ENCODE measurements at regions not wholly inside any gene's neighbourhood (a gene's known extent, or its start where the extent isn't known, plus 50 kb on each side); places are given as distances from the start of the nearest gene placed in this dataset.
"Not testable (repeated sequence)": the region's sequence is repeated elsewhere in the genome, so short reads cannot be mapped to it uniquely, and the experiment has no call there.

DNA sequence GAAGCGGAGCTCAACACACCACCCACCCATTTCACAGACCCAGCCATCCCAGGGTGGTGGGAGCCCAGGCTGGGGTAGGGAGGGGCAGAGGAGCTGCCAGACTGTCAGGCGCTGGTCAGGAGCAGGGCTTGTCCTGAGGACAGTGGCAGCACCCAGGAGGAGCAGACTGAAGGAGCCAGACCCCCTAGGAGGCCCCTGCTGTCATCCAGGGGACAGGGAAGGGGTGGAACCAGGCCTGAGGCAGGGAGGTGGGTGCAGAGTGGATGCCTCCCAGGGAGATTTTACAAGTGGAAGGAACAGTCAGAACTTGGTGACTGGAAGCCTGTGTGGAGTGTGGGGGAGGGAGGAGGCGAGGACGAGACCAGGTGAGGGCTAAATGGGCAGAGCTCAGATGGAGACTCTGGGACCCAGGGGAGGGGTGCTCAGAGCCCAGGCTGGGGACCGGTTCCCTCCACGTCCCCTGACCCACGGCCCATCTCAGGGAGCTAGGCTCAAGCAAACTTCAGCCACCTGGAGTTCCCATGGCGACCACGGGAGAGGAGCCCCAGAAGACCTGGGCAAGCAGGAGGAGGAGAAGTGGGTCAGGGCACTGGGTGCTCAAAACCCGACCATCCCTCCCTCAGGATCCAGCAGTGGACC, 215.4 kb downstream of the TBC1D2B start:
- not testable (repeated sequence) for DNase-seq

DNA sequence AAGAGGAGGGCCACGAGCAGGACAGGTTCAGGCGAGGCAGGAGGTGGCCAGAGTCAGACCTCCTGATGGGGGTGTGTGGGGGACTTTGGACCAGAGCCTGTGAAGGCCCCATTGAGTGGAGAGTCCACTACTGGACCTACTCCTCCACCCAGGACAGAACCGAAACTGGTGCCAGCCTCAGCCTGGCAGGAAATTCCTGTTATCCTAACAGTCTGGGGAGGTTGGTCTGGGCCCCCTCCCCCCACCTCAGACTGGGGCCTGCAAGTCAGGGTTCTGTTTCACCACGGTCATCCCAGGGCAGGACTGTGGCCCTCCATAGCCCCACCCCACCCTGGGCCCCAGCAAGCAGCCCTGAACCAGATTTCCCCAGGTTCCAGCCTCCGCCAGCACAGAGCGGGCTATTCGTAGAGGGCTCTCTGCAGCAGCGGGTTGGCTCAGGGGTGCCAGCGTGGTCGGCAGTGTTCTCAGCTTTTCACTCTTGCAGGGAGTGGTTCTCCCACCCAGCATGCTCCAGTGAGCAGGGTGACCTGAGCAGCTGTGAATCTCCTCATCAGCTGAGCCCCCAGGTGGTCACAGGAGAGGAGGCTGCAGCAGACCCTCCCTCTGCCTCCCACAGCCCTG, 217.3 kb downstream of the TBC1D2B start:
- DNase-seq: no peak

DNA sequence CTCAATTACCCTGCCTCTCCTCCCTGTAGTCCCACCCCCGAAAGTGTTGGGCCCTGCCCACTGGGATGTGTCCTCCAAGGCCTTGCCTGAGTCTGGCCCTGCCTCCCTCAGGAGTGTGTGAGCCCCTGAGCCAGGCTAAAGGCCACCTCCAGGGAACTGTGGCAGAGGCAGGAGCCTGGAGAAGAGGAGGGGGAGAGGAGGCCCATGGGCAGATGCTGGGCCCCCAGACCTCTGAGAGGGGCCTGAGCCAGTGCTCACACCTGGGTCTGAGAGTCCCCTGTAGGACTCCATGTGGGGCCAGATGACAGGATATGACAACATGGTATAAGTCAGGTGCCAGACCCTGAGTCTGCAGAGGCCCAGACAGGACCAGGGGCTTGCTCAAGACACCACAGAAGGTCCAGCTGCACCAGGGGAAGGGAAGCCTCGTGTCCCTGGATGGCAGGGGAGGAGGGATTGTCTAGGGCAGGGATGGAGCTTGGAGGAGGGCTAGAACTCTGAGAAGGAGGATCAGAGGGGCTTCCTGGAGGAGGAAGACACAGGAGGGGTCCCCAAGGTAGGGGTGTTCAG, 217.9 kb downstream of the TBC1D2B start:
- DNase-seq: no peak

DNA sequence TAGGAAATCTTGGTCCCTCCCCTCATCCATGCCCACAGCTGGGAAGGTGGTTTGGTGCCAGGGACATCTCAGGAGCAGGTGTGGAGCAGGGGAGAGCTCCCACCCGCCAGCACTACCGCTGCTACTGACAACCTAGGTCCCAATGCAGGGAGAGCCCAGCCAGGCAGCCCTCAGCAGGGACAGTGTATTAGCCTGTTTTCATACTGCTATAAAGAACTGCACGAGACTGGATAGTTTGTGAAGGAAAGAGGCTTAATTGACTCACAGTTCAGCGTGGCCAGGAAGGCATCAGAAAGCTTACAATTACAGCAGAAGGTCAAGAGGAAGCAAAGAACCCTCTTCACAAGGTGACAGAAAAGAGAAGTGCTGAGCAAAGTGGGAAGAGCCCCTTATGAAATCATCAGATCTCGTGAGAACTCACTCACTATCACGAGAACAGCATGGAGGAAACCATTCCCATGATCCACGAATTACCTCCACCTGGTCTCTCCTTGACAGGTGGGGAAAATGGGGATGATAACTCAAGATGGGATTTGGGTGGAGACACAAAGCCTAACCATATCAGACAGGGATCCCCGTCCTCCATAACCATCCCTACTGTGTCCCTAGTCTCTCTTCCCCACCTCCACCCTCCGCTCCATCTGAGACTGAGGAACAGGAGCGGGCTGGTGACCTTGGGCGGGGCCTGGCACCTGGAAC, 218.6 kb downstream of the TBC1D2B start:
- DNase-seq: no peak

DNA sequence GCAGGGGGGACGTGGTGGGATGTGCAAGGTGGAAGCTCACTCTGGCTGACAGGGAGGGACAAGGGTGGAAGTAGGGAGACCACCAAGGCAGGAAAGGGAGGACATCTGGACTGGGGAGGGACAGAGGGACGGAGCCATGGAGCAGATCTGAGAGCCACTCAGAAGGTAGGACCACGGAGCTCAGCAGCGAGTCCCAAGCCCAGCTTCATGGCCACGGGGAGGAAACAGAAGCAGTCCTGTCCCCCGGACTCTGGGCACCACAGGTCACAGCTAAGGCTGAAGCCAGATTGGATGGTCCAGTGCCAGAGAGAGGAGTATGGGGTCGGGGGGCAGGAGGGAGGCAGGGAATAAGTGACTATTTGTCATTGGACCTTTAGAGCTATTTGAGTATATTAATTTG, 220.1 kb downstream of the TBC1D2B start:
- DNase-seq: no peak

DNA sequence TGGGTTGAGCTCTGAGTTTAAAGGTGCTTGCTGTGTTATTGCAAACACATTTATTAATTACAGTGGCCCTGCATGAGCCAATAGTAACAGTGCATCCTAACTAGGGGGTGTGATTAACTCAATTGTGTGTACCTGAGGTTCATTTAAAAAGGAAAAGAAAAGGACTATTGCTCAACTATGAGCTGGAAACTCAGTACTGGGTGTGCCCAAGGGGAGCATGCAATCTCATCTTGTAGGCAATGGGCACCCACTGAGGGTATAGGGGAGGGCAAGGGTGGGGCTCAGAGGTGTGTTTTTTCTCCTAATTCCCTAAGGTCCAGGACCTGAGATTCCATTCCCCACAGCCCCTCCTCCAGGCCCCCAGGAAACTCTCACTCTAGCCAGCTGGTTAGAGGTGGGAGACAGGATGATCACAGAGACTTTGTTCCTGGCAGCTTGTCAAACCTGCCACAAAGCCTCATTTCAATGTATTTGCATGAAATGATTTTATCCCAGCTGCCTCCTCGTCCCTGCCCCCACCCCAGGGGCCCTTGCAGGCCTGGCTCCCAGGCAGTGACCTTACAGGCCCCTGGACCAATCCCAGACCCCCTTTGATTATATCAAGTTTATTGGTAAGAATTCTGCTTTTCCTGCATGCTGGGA, 220.7 kb downstream of the TBC1D2B start:
- no peak for DNase-seq

DNA sequence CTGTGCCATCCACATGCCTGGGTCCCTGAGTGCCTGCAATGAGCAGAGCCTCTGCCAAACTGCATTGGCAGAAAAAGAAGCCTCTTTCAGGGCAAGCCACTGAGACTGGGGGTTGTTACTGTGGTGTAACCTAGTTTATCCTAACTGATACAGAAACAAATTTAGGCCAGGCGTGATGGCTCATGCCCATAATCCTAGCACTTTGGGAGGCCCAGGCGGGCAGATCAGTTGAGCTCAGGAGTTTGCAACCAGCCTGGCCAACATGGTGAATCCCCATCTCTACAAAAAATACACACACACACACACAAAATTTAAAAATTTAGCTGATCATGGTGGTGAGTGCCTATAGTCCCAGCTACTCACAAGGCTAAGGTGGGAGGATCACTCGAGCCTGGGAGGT, 221.6 kb downstream of the TBC1D2B start:
- no peak for DNase-seq

DNA sequence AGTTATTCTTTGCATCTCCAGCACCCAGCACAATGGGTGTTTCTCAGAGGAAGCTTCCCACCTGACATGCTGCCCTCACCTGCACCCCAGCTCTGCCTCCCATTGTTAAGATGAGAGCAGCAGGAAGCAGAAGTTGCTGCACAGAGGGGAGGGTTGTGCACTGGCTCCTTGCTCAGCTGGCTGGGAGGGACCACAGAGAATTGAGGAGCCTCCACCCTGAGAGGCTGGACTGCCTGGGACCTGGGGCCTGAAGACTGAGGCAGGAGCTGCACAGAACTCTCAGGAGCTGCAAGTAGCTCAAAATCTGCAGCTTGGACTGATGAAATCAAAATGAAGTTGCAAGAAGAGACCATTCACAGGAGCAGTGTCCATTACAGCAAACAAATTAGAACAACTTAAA, 222.3 kb upstream of the LINGO1 start:
- no peak for DNase-seq

DNA sequence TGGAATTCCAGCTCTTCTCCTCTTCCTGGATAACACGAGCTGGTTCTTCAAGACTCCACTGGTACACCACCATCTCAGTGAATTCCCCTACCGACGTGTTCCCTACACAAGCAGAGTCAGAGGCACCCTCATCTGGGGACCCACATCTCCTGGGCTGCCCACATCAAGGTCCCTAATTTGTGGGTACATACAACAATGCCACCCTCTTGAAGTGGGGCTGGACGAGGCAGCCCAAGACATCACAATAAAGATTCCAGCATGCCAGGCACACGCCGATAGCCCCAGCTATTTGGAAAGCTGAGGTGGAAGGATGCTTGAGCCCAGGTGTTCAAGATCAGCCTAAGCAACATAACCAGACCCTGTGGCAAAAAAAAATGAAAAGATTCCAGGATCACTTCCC, 221.2 kb upstream of the LINGO1 start:
- DNase-seq: no peak

DNA sequence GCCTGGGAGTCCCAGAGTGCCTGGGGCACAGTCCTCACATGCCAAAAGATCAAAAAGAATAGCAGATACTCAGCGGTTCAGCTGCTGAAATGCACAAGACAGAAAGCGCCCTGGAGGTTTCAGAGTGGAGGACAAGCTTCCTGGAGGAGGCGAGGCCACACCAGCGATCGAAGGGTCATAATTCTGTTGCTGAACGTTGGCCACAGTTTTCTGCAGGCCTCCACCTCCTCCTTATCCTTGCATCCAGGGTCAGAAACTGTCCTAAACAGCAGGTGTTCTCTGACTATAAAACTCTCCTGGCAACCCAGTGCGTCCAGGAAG, 220.3 kb upstream of the LINGO1 start:
- DNase-seq: no peak

DNA sequence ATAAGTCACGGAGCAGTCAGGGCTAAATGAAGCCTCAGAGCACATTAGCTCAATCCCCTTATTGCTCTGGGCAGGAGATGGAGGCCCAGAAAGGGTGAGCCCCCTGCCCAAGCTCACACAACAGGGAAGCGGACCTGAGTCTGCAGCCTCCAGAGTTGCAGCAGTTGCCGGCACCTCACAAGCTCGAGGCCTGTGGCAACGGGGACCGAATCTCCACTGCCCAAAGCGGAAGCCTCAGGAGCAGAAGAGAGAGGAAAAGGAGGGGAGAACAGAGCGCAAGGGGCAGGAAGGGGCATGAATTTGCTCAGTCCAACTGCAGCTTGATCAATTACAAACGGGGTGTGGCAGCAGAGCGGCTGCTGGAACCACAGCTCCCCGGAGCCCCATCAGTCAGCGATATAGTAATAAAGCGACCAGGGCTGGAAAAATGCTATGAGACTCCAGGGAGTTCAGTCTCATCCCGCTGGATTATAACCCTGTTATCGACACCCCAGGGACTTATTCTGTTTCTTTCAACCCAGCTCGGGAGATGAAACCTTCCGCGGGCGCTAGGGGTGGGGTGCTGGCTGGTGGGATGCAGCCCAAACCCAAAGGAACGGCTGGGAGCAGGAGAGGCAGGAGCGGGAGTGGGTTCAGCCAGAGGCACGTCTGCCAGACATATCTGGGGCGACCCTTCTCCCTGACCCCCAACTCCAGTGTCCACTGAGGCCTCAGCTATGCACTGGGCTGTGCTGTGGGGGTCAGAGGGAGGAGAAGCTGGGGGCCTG, 219.7 kb upstream of the LINGO1 start:
- DNase-seq: no peak

DNA sequence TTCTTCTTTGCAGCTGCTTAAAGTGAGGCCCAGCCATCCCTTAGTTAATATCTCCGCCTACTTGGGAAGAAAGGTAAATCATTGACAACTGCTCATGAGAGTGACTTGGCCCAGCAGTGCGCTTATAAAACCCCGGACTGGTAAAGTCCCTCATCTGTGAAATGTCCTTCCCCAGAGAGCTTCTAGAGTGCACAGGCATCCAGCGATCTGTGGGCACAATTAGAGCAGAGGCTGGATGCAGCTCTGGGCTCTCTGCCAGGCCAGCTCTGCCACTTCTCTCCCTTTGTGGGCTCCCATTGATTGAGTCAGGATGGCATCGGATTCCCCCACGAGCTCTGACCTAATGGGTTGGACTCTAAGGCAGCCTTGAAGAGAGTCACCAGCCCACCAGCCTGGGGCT, 219.0 kb upstream of the LINGO1 start:
- no peak for DNase-seq

DNA sequence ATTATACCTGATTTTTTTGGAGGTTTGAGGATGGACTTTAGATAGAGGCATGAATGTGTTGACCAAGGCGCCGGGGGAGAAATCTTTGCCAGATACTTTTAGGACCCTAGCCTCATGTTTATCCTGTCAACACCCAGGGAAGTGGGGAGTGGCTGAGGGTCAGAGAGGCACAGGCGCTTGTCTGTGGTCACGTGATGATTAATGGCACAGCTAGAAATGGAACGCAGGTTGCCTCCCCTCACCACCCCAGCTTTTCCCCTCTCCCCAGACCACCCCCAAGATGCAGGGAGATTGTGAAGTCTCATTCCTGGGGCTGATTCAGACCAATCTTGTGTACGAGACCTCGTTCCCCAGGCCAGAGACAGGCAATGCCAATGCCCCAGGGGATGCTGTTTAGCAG, 218.4 kb upstream of the LINGO1 start:
- no peak for DNase-seq

DNA sequence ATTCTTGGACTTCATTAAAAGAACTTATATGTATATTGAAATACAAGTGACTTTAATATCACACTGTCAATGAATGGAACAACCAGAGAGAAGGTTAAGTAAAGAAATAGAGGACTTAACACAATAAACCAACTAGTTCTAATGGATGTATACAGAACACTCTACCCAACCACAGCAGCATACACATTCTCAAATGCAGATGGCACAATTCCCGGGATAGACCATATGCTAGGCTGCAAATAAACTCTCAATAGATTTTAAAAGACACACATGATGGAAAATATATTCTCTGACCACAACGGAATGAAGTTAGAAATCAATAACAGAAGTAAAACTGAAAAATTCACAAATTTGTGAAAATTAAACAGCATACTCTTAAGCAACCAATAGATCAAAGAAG, 214.3 kb upstream of the LINGO1 start:
- no peak for DNase-seq

DNA sequence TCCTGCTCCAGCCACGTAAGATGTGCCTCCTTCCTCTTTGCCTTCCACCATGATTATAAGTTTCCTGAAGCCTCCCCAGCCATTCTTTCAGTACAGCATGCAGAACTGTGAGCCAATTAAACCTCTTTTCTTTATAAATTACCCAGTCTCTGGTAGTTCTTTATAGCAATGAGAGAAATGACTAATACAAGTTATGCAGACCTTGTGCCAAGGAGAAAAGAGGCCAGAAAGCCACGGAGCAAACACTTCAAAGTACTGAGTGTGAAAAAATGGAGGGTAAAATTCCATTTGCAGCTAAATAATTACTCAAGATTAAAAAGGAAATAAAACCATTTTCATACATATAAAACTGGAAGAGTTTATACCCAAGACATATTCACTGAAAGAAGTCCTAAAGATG, 213.6 kb upstream of the LINGO1 start:
- DNase-seq: no peak

DNA sequence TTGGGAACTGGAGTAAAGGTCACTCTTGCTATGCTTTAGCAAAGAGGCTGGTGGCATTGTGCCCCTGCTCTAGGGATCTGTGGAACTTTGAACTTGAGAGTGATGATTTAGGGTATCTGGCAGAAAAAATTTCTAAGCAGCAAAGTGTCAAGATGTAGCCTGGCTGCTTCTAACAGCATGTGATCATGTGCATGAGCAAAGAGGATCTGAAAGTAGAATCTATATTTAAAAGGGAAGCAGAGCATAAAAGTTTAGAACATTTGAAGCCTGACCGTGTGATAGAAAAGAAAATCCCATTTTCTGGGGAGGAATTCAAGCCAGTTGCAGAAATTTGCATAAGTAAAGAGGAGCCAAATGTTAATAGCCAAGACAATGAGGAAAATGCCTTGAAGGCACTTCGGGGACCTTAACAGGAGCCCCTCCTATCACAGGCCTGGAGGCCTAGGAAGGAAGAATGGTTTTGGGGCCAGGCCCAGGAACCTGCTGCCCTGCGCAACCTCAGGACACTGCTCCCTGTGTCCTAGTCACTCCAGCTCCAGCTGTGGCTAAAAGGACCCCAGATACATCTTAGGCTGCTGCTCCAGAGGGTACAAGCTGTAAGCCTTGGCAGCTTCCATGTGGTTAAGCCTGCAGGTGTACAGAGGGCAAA, 212.2 kb upstream of the LINGO1 start:
- no peak for DNase-seq

DNA sequence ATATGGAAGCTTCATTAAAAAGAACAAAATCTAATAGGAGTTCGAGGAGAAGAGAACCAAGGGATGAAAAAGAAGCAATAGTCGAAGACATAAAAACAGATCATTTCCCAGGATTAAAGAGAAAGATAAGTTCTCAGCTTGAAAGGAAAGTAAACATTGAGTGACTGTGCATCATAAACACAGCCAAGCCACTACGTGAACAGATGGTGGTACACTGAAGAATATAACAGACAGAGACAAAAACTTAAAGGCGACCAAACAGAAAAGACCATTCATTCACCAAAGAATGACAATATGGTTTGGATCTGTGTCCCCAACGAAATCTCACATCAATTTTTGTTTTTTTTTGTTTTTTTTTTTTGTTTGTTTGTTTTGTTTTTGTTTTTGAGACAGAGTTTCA, 210.8 kb upstream of the LINGO1 start:
- DNase-seq: no peak

DNA sequence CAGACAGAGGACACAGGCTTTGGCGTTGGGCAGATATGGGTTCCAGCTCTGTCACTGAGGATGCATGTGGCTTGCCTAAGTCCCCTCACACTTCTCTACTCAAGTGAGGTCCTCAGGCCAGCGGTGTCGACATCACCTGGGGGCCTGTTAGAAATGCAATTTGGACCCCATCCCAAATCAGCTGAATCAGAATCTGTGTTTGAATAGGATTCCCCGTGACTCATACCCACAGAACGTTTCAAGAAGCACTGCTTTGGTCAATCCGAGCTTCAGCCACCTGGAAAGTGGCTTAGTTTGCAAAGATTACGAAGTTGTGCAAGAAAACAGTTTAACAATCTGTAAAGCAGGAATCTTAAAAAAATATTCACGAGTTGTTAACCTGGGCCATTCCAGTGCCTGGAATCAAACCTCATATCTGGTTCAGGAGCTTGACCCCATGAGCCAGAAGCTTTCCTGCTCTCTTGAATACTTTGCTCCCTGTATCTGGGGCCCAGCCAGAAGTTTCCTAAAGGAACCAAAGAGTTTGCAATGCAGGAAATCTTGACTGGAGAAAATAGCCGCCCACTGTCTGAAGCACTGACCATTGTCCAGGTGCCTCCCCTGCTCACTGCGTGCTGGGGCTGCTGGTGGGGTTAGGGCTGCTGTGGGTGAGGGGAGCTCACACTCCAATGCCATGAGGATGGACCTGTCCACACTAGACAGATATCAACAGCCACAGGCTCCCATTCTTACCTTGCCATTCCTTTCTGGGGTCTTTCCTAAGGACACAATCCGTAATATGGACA, 208.5 kb upstream of the LINGO1 start:
- DNase-seq: no peak

DNA sequence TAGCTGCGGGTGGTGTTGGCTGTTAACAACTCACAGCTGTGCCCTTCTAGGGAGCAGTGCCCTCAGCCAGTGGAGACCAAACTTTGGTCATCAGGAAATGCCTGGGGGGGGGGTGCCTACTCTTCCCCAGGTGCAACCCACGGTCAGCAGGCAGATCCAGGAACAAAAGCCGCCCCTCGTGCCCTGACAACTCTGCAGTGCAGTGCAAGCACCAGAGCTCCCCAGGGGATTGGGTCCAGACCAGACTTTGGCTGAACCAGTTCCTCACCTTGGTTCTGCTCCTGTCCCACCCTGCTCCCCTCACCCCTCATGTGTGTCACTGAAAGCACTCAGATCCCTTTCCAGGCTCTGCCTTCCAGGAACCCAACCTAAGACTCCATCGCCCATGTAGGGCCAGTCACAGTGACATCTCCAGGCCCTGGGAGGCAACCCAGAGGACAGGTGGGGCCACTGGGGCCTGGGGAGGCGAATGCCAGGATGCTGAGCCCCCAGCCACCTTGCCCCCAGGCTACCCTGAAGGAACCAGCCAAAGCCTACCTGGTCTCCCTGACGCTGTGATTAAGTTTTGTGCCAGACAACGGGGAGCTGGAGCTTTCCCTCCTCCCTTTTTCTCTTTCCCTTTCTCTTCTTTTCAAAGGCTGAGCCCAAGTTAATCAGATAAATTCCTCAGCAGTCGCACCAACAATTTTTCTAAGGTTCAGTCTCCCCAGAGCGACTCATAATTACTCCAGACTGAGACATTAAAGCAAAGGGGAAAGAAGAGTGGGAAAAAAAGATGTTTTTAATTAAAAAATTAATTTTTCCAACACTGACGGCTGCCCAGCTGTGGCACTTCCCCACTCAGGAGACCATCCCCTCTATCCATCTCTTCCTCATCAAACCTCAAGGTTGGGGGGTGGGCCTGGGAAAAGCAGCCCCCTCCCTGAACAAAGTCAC, 207.5 kb upstream of the LINGO1 start:
- no peak for DNase-seq

DNA sequence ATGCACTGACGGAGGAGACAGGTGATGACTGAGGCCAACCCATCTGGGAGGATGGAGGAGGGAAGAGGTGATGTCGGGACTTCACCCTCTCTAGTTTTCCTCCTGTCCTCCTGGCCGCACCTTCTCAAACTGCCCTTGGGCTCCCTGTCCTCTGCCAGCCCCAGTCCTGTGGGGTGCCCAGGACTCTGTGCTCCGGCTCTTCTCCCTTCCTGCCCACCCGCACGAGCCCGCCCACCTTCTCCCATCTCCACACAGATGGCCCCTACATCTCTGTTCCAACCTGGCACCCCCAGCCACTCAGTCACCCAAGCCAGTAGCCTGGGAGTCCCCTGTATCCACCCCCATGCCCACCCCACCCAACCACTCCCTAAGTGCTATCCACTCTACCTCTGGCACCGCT, 206.7 kb upstream of the LINGO1 start:
- no peak for DNase-seq

DNA sequence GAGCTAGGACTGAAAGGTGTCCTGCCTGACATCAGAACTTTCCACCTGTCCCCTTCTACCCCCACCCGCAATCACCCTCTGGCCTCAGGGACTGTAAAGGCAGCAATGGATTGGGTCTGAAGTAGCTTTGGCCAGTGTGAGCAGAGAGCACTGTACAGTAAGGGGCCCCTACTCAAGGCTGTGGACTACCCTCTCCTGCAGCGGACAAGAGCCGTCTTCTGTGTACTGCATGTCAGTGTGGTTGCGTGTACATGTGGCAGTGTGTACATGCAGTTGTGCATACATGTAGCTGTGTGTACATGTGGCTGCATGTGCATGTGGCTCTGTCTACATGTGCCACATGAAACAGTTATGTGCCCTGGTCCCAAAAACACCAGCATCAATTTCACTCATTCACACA, 205.9 kb upstream of the LINGO1 start:
- DNase-seq: no peak
